GM23338 (cell line): ENCODE measurements at regions not wholly inside any gene's neighbourhood (a gene's known extent, or its start where the extent isn't known, plus 50 kb on each side); places are given as distances from the start of the nearest gene placed in this dataset.
"Not testable (repeated sequence)": the region's sequence is repeated elsewhere in the genome, so short reads cannot be mapped to it uniquely, and the experiment has no call there.

Experiments
- CREB1 ChIP-seq: fragments of 250-450 bp; sonication (Bioruptor Pico); IDR thresholded peaks from 2 replicates; pipeline ENCODE4 v1.5.0; 2020; ENCODE audit warnings: low read depth, mild to moderate bottlenecking, moderate library complexity
- CTCF ChIP-seq, 2 experiments: fragments of 200-600 bp in 1 of 2; sonication (generic) in 1 of 2; conservative IDR thresholded peaks; 2 replicates each; pipeline versions ENCODE4 v1.5.1 to v1.6.1; 2016 to 2017; ENCODE audit warnings: antibody characterized with exemption in 2 of 2, low read depth in 2 of 2, mild to moderate bottlenecking in 2 of 2, moderate library complexity in 1 of 2
- ETS1 ChIP-seq: IDR thresholded peaks from 2 replicates; pipeline ENCODE4 v1.6.1; 2016; ENCODE audit warnings: antibody characterized with exemption
- EZH2 ChIP-seq: fragments of 200-600 bp; sonication (generic); IDR thresholded peaks from one replicate; pipeline ENCODE4 v1.8.0; 2017; ENCODE audit warnings: antibody characterized with exemption, mild to moderate bottlenecking, low read depth; ENCODE audit not compliant: unreplicated experiment
- EZH2phosphoT487 ChIP-seq: fragments of 200-600 bp; sonication (generic); IDR thresholded peaks from one replicate; pipeline ENCODE4 v1.8.1; 2018; ENCODE audit warnings: antibody characterized with exemption; ENCODE audit not compliant: unreplicated experiment
- JUNB ChIP-seq: IDR thresholded peaks from one replicate; pipeline ENCODE4 v1.6.1; 2016; ENCODE audit warnings: antibody characterized with exemption; ENCODE audit not compliant: unreplicated experiment
- POLR2AphosphoS5 ChIP-seq: IDR thresholded peaks from 2 replicates; pipeline ENCODE4 v1.6.1; 2016; ENCODE audit warnings: antibody characterized with exemption, low read depth
- REST ChIP-seq: IDR thresholded peaks from one replicate; pipeline ENCODE4 v1.6.1; 2018; ENCODE audit warnings: antibody characterized with exemption; ENCODE audit not compliant: unreplicated experiment
- STAT1 ChIP-seq: IDR thresholded peaks from one replicate; pipeline ENCODE4 v1.6.1; 2016; ENCODE audit warnings: antibody characterized with exemption; ENCODE audit not compliant: unreplicated experiment
- ZNF114 ChIP-seq: fragments of 250-450 bp; sonication (Bioruptor Pico); IDR thresholded peaks from 2 replicates; pipeline ENCODE4 v1.5.0; 2020; ENCODE audit warnings: mild to moderate bottlenecking, moderate library complexity
- ZNF331 ChIP-seq: fragments of 250-450 bp; sonication (Bioruptor Pico); IDR thresholded peaks from 2 replicates; pipeline ENCODE4 v1.5.0; 2020; ENCODE audit warnings: low read depth, mild to moderate bottlenecking, moderate library complexity
- ZNF462 ChIP-seq: fragments of 250-450 bp; sonication (Bioruptor Pico); IDR thresholded peaks from 2 replicates; pipeline ENCODE4 v1.5.0; 2020; ENCODE audit warnings: mild to moderate bottlenecking, moderate library complexity

GRCh38 chr5:62255551-62255950 is 50.5 kb upstream of the KIF2A start:
- TF ChIP-seq POLR2AphosphoS5; CTCF (conservative IDR thresholded peaks at IDR 0.05; ENCODE audit: low read depth in 2 of 2); CREB1 (CRISPR knock-in tag); EZH2phosphoT487; REST; EZH2; STAT1; JUNB; ZNF114; ZNF462 (CRISPR knock-in tag); ZNF331 (CRISPR knock-in tag); ETS1: not testable (repeated sequence)
